ENCODE measurements at regions not wholly inside any gene's neighbourhood (a gene's known extent, or its start where the extent isn't known, plus 50 kb on each side); places are given as distances from the start of the nearest gene placed in this dataset.
"Not testable (repeated sequence)": the region's sequence is repeated elsewhere in the genome, so short reads cannot be mapped to it uniquely, and the experiment has no call there.

- H3K4me2 ChIP-seq (ENCODE audit: low read depth, low read length), result no peak overlapping the region
- H3K4me3 ChIP-seq (ENCODE audit: low read length), result no peak overlapping the region
- no peak overlapping the region for H2AFZ ChIP-seq (ENCODE audit: low read length)
- H3F3A ChIP-seq (ENCODE audit: insufficient read depth, low read length), result no peaks in the 10 kb centered on the region
- no peaks in the 10 kb centered on the region for H3K27me3 ChIP-seq (replicated peaks; ENCODE audit: insufficient read depth, low read length)
- no peaks in the 10 kb centered on the region for H3K9me2 ChIP-seq (replicated peaks; ENCODE audit: insufficient read depth, low read length)
- H3K36me3 ChIP-seq (replicated peaks; ENCODE audit: insufficient read depth, low read length), result no peaks in the 10 kb centered on the region
- H3K9ac ChIP-seq (ENCODE audit: low read length), result no peak overlapping the region
- TF ChIP-seq EZH2phosphoT487 (IDR thresholded peaks at IDR 0.05; ENCODE audit: low read length), result no peak
- TF ChIP-seq CTCF (IDR thresholded peaks at IDR 0.05; ENCODE audit: low read length), result no peak
- TF ChIP-seq EZH2 (optimal IDR thresholded peaks at IDR 0.05; ENCODE audit: low read depth, low read length), result no peak
- H3K79me2 ChIP-seq (ENCODE audit: low read length), result no peaks in the 10 kb centered on the region
- no peaks in the 10 kb centered on the region for H3K9me3 ChIP-seq (replicated peaks; ENCODE audit: insufficient read depth, low read length)
- no peak overlapping the region for H3K27ac ChIP-seq (ENCODE audit: low read length)
- H3K4me1 ChIP-seq (ENCODE audit: low read length), result no peaks in the 10 kb centered on the region
- no peak for DNase-seq
- no peaks in the 10 kb centered on the region for H4K20me1 ChIP-seq (ENCODE audit: insufficient read depth, low read length)
Observed at GRCh38 chr16:58797137-58797801, 63.2 kb upstream of the GOT2 start.

GRCh38 chr16:58793366-58793765, 59.2 kb upstream of the GOT2 start:
- H3K27ac ChIP-seq (ENCODE audit: low read length), result no peak overlapping the region
- H3K4me3 ChIP-seq (ENCODE audit: low read length), result no peak overlapping the region
- no peak for TF ChIP-seq CTCF (IDR thresholded peaks at IDR 0.05; ENCODE audit: low read length)
- H3K27me3 ChIP-seq (replicated peaks; ENCODE audit: insufficient read depth, low read length), result no peaks in the 10 kb centered on the region
- H3K79me2 ChIP-seq (ENCODE audit: low read length), result no peaks in the 10 kb centered on the region
- H3K9me3 ChIP-seq (replicated peaks; ENCODE audit: insufficient read depth, low read length), result no peaks in the 10 kb centered on the region
- H2AFZ ChIP-seq (ENCODE audit: low read length), result no peak overlapping the region
- H3K9ac ChIP-seq (ENCODE audit: low read length), result no peak overlapping the region
- no peaks in the 10 kb centered on the region for H3K4me1 ChIP-seq (ENCODE audit: low read length)
- H3K36me3 ChIP-seq (replicated peaks; ENCODE audit: insufficient read depth, low read length), result no peaks in the 10 kb centered on the region
- no peaks in the 10 kb centered on the region for H3K9me2 ChIP-seq (replicated peaks; ENCODE audit: insufficient read depth, low read length)
- H3F3A ChIP-seq (ENCODE audit: insufficient read depth, low read length), result no peaks in the 10 kb centered on the region
- no peaks in the 10 kb centered on the region for H4K20me1 ChIP-seq (ENCODE audit: insufficient read depth, low read length)
- H3K4me2 ChIP-seq (ENCODE audit: low read depth, low read length), result no peak overlapping the region
- DNase-seq, result no peak

GRCh38 chr16:58792188-58792587, 58.1 kb upstream of the GOT2 start:
- no peak overlapping the region for H3K4me3 ChIP-seq (ENCODE audit: low read length)
- no peaks in the 10 kb centered on the region for H3F3A ChIP-seq (ENCODE audit: insufficient read depth, low read length)
- no peaks in the 10 kb centered on the region for H3K9me3 ChIP-seq (replicated peaks; ENCODE audit: insufficient read depth, low read length)
- H3K27me3 ChIP-seq (replicated peaks; ENCODE audit: insufficient read depth, low read length), result no peaks in the 10 kb centered on the region
- no peaks in the 10 kb centered on the region for H4K20me1 ChIP-seq (ENCODE audit: insufficient read depth, low read length)
- no peak overlapping the region for H3K27ac ChIP-seq (ENCODE audit: low read length)
- no peaks in the 10 kb centered on the region for H3K79me2 ChIP-seq (ENCODE audit: low read length)
- H2AFZ ChIP-seq (ENCODE audit: low read length), result no peak overlapping the region
- no peak overlapping the region for H3K9ac ChIP-seq (ENCODE audit: low read length)
- no peaks in the 10 kb centered on the region for H3K9me2 ChIP-seq (replicated peaks; ENCODE audit: insufficient read depth, low read length)
- no peaks in the 10 kb centered on the region for H3K4me1 ChIP-seq (ENCODE audit: low read length)
- H3K36me3 ChIP-seq (replicated peaks; ENCODE audit: insufficient read depth, low read length), result no peaks in the 10 kb centered on the region
- no peak overlapping the region for H3K4me2 ChIP-seq (ENCODE audit: low read depth, low read length)
- TF ChIP-seq CTCF (IDR thresholded peaks at IDR 0.05; ENCODE audit: low read length) (no peak), EZH2phosphoT487 (IDR thresholded peaks at IDR 0.05; ENCODE audit: low read length) (no peak), EZH2 (optimal IDR thresholded peaks at IDR 0.05; ENCODE audit: low read depth, low read length) (no peak)
- DNase-seq, result no peak

- H3K9me2 ChIP-seq (replicated peaks; ENCODE audit: insufficient read depth, low read length); H3K36me3 ChIP-seq (replicated peaks; ENCODE audit: insufficient read depth, low read length); H3K79me2 ChIP-seq (ENCODE audit: low read length); H3K4me3 ChIP-seq (ENCODE audit: low read length); H3K27ac ChIP-seq (ENCODE audit: low read length); DNase-seq; H3K4me1 ChIP-seq (ENCODE audit: low read length); H3K9ac ChIP-seq (ENCODE audit: low read length); H3K4me2 ChIP-seq (ENCODE audit: low read depth, low read length); H4K20me1 ChIP-seq (ENCODE audit: insufficient read depth, low read length); H2AFZ ChIP-seq (ENCODE audit: low read length); H3K27me3 ChIP-seq (replicated peaks; ENCODE audit: insufficient read depth, low read length); H3F3A ChIP-seq (ENCODE audit: insufficient read depth, low read length); H3K9me3 ChIP-seq (replicated peaks; ENCODE audit: insufficient read depth, low read length): not testable (repeated sequence)
Observed at GRCh38 chr16:58790816-58791557, 56.9 kb upstream of the GOT2 start.
